ENCODE measurements at regions not wholly inside any gene's neighbourhood (a gene's known extent, or its start where the extent isn't known, plus 50 kb on each side); places are given as distances from the start of the nearest gene placed in this dataset.
"Not testable (repeated sequence)": the region's sequence is repeated elsewhere in the genome, so short reads cannot be mapped to it uniquely, and the experiment has no call there.

GRCh38 chr5:114952876-114953275, 216.8 kb downstream of the TRIM36 start:
- DNase-seq: no peak

- no peak for DNase-seq
These were observed 220.0 kb downstream of the TRIM36 start for GRCh38 chr5:114949756-114950155.

GRCh38 chr5:114948986-114949621, 220.6 kb downstream of the TRIM36 start:
- no peak for DNase-seq

GRCh38 chr5:114948363-114948762, 221.3 kb downstream of the TRIM36 start:
- DNase-seq: no peak

- DNase-seq: no peak
These were observed 229.0 kb downstream of the TRIM36 start for GRCh38 chr5:114940709-114941108.

- no peak for DNase-seq
These were observed 234.2 kb downstream of the TRIM36 start for GRCh38 chr5:114935490-114935889.

GRCh38 chr5:114928644-114929462, 240.9 kb downstream of the TRIM36 start:
- DNase-seq: no peak

- DNase-seq: no peak
These were observed 244.9 kb downstream of the TRIM36 start for GRCh38 chr5:114924769-114925168.

- no peak for DNase-seq
These were observed 257.4 kb downstream of the TRIM36 start for GRCh38 chr5:114912189-114912920.

GRCh38 chr5:114910727-114911126, 259.0 kb downstream of the TRIM36 start:
- no peak for DNase-seq

GRCh38 chr5:114909424-114909823, 260.3 kb downstream of the TRIM36 start:
- DNase-seq: no peak

- DNase-seq: no peak
These were observed 265.9 kb downstream of the TRIM36 start for GRCh38 chr5:114903767-114904166.

GRCh38 chr5:114898602-114899001, 271.1 kb downstream of the TRIM36 start:
- no peak for DNase-seq

GRCh38 chr5:114883675-114884074, 286.0 kb downstream of the TRIM36 start:
- no peak for DNase-seq

- no peak for DNase-seq
These were observed 310.3 kb downstream of the TRIM36 start for GRCh38 chr5:114859438-114859735.

- no peak for DNase-seq
These were observed 310.9 kb downstream of the TRIM36 start for GRCh38 chr5:114858665-114859437.

- DNase-seq: no peak
These were observed 311.7 kb downstream of the TRIM36 start for GRCh38 chr5:114857941-114858551.

GRCh38 chr5:114844711-114845110, 325.0 kb downstream of the TRIM36 start:
- DNase-seq: not testable (repeated sequence)

- DNase-seq: no peak
These were observed 330.3 kb downstream of the TRIM36 start for GRCh38 chr5:114839360-114839759.

GRCh38 chr5:114838937-114839336, 330.8 kb downstream of the TRIM36 start:
- DNase-seq: no peak

- DNase-seq: no peak
These were observed 339.6 kb downstream of the TRIM36 start for GRCh38 chr5:114830114-114830513.

- DNase-seq: no peak
These were observed 346.8 kb downstream of the TRIM36 start for GRCh38 chr5:114822863-114823262.

GRCh38 chr5:114822436-114822835, 347.3 kb downstream of the TRIM36 start:
- DNase-seq: no peak

All from CD4-positive, alpha-beta T cell treated with Interleukin-1 beta for 1 hour (primary cell).